H9 (cell line): ENCODE measurements at regions not wholly inside any gene's neighbourhood (a gene's known extent, or its start where the extent isn't known, plus 50 kb on each side); places are given as distances from the start of the nearest gene placed in this dataset.

ENCODE experiments used
- DNase-seq: peaks from one replicate; pipeline ENCODE4 v3.0.0-alpha.2; 2017
- H2AFZ ChIP-seq: one replicate; pipeline ENCODE4 v1.6.1; 2013; ENCODE audit warnings: mild to moderate bottlenecking, low read length, control low read depth, moderate library complexity
- H2AK5ac ChIP-seq: 2 replicates; pipeline ENCODE4 v1.6.1; 2013; ENCODE audit warnings: low read length, control low read depth, mixed read lengths; ENCODE audit not compliant: insufficient read length
- H2BK120ac ChIP-seq: one replicate; pipeline ENCODE4 v1.6.1; 2013; ENCODE audit warnings: low read depth, mild to moderate bottlenecking, low read length, control low read depth, inconsistent platforms; ENCODE audit not compliant: poor library complexity, severe bottlenecking
- H2BK12ac ChIP-seq: 2 replicates; pipeline ENCODE4 v1.6.1; 2013; ENCODE audit warnings: low read length, control low read depth, mixed read lengths, low read depth; ENCODE audit not compliant: insufficient read length
- H2BK15ac ChIP-seq: 2 replicates; pipeline ENCODE4 v1.6.1; 2013; ENCODE audit warnings: low read depth, low read length, control low read depth
- H2BK20ac ChIP-seq: one replicate; pipeline ENCODE4 v1.6.1; 2013; ENCODE audit warnings: low read depth, mild to moderate bottlenecking, low read length, control low read depth, inconsistent platforms; ENCODE audit not compliant: poor library complexity, severe bottlenecking
- H2BK5ac ChIP-seq: 2 replicates; pipeline ENCODE4 v1.6.1; 2013; ENCODE audit warnings: low read length, control low read depth, mixed read lengths; ENCODE audit not compliant: insufficient read length
- H3K14ac ChIP-seq: 2 replicates; pipeline ENCODE4 v1.6.1; 2013; ENCODE audit warnings: low read length, control low read depth; ENCODE audit not compliant: insufficient read depth
- H3K18ac ChIP-seq: 2 replicates; pipeline ENCODE4 v1.6.1; 2013; ENCODE audit warnings: low read depth, mild to moderate bottlenecking, mixed read lengths, low read length, control low read depth; ENCODE audit not compliant: insufficient read length
- H3K23ac ChIP-seq: 2 replicates; pipeline ENCODE4 v1.6.1; 2013; ENCODE audit warnings: low read length, control low read depth, mixed read lengths, low read depth; ENCODE audit not compliant: insufficient read length
- H3K23me2 ChIP-seq: 2 replicates; pipeline ENCODE4 v1.6.1; 2013; ENCODE audit warnings: low read depth, mild to moderate bottlenecking, mixed read lengths, low read length, control low read depth; ENCODE audit not compliant: insufficient read length, poor library complexity, severe bottlenecking
- H3K27ac ChIP-seq: 2 replicates; pipeline ENCODE4 v1.5.1; 2013; ENCODE audit warnings: low read length, control low read depth, mixed read lengths, low read depth; ENCODE audit not compliant: insufficient read length
- H3K27me3 ChIP-seq: 2 replicates; pipeline ENCODE4 v1.6.1; 2013; ENCODE audit warnings: low read length, control low read depth, inconsistent platforms; ENCODE audit not compliant: insufficient read depth
- H3K4ac ChIP-seq: 2 replicates; pipeline ENCODE4 v1.6.1; 2013; ENCODE audit warnings: low read depth, mild to moderate bottlenecking, control low read depth, inconsistent platforms, low read length, moderate library complexity
- H3K4me1 ChIP-seq: 2 replicates; pipeline ENCODE4 v1.6.1; 2013; ENCODE audit warnings: low read length, control low read depth, inconsistent platforms; ENCODE audit not compliant: insufficient read depth
- H3K4me2 ChIP-seq: 2 replicates; pipeline ENCODE4 v1.6.1; 2013; ENCODE audit warnings: low read length, control low read depth, mixed read lengths; ENCODE audit not compliant: insufficient read length, insufficient read depth
- H3K56ac ChIP-seq: 2 replicates; pipeline ENCODE4 v1.6.1; 2013; ENCODE audit warnings: low read depth, mild to moderate bottlenecking, mixed read lengths, low read length, control low read depth; ENCODE audit not compliant: insufficient read length
- H3K79me1 ChIP-seq: 2 replicates; pipeline ENCODE4 v1.6.1; 2013; ENCODE audit warnings: low read depth, mild to moderate bottlenecking, moderate library complexity, low read length, control low read depth, inconsistent platforms; ENCODE audit not compliant: insufficient read depth, poor library complexity, severe bottlenecking
- H3K79me2 ChIP-seq: 2 replicates; pipeline ENCODE4 v1.6.1; 2013; ENCODE audit warnings: low read length, control low read depth, inconsistent platforms; ENCODE audit not compliant: insufficient read depth
- H3K9ac ChIP-seq: 2 replicates; pipeline ENCODE4 v1.6.1; 2013; ENCODE audit warnings: low read length, control low read depth, mixed read lengths; ENCODE audit not compliant: insufficient read length; ENCODE audit errors: extremely low read depth
- H3K9me3 ChIP-seq: one replicate; pipeline ENCODE4 v1.6.1; 2013; ENCODE audit warnings: low read depth, low read length, inconsistent platforms; ENCODE audit not compliant: control insufficient read depth
- H3T11ph ChIP-seq: one replicate; pipeline ENCODE4 v1.6.1; 2013; ENCODE audit warnings: mild to moderate bottlenecking, low read length, control low read depth, inconsistent platforms
- H4K20me1 ChIP-seq: one replicate; pipeline ENCODE4 v1.6.1; 2013; ENCODE audit not compliant: control insufficient read depth, insufficient read length, insufficient read depth
- H4K5ac ChIP-seq: 2 replicates; pipeline ENCODE4 v1.6.1; 2013; ENCODE audit warnings: low read depth, mild to moderate bottlenecking, mixed read lengths, low read length, control low read depth; ENCODE audit not compliant: insufficient read length
- H4K8ac ChIP-seq: replicated peaks from 2 replicates; pipeline ENCODE4 v1.6.1; 2013; ENCODE audit warnings: low read length, control low read depth, mixed read lengths, low read depth; ENCODE audit not compliant: insufficient read length
- H4K91ac ChIP-seq: 2 replicates; pipeline ENCODE4 v1.6.1; 2013; ENCODE audit warnings: low read depth, mild to moderate bottlenecking, moderate library complexity, mixed read lengths, low read length, control low read depth; ENCODE audit not compliant: insufficient read length
- H3K27ac Mint-ChIP-seq, 3 experiments: 2 replicates in 2 of 3; 3 replicates in 1 of 3; pipeline ENCODE4 v1.8.0; 2020 to 2021; ENCODE audit warnings: mixed read lengths in 3 of 3, mild to moderate bottlenecking in 1 of 3, moderate library complexity in 1 of 3
- H3K27me3 Mint-ChIP-seq: 2 replicates; pipeline ENCODE4 v1.8.0; 2021; ENCODE audit warnings: low read depth, mild to moderate bottlenecking, moderate library complexity, mixed read lengths
- H3K36me3 Mint-ChIP-seq, 3 experiments: 2 replicates in 2 of 3; 3 replicates in 1 of 3; pipeline ENCODE4 v1.8.0; 2020 to 2021; ENCODE audit warnings: low read depth in 3 of 3, mixed read lengths in 3 of 3; ENCODE audit not compliant: insufficient read depth in 1 of 3
- H3K4me1 Mint-ChIP-seq, 2 experiments: 2 replicates each; pipeline ENCODE4 v1.8.0; 2020; ENCODE audit warnings: mixed read lengths in 2 of 2
- H3K4me3 Mint-ChIP-seq, 2 experiments: 2 replicates in 1 of 2; 3 replicates in 1 of 2; pipeline ENCODE4 v1.8.0; 2020 to 2021; ENCODE audit warnings: mild to moderate bottlenecking in 2 of 2, mixed read lengths in 2 of 2, moderate library complexity in 1 of 2
- H3K9me3 Mint-ChIP-seq, 2 experiments: 2 replicates in 1 of 2; 3 replicates in 1 of 2; pipeline ENCODE4 v1.8.0; 2020; ENCODE audit warnings: mild to moderate bottlenecking in 2 of 2, mixed read lengths in 2 of 2, moderate library complexity in 1 of 2
- WGBS: extraction: QIAGEN DNeasy Blood & Tissue Kit; methylation state at CpG from one replicate; pipeline ENCODE4 v1.1.7; 2013; ENCODE audit warnings: missing lambda C conversion rate, low lambda C conversion rate, mixed read lengths; ENCODE audit not compliant: insufficient read length; ENCODE audit errors: extremely low coverage; 5-methylcytosine and 5-hydroxymethylcytosine counted together
- TF ChIP-seq, protein P1 (sequence below): fragments of 200-600 bp; sonication (generic); conservative IDR thresholded peaks from 3 replicates; pipeline ENCODE4 v1.8.0; 2021; ENCODE audit warnings: antibody characterized with exemption, mild to moderate bottlenecking

DNA sequence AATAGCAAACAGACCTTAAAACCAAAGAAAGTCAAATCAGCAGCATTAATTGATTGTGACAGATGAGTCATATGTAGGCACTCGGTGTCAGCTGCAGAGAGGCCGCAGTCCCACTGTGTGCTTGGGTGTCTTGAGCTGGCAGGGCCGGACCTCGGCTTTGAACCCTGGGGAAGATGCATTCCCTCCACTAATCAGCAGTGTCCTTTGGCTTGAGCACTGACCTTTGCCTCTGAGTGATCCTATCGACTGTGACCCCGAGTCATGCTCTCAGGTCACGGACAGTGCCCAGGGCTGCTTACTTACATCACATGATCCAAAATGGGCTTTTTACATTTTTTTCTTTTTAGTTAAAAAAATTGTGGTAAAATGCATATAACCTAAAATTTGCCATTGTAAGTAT is 188.7 kb downstream of the GADD45G start:
- H3K9me3 ChIP-seq = no peaks in the 10 kb centered on the region
- H3K27me3 ChIP-seq = no peaks in the 10 kb centered on the region
- H2AFZ ChIP-seq = no peak overlapping the region
- H3K9ac ChIP-seq = no peak overlapping the region
- no peak overlapping the region for H2BK12ac ChIP-seq
- H4K20me1 ChIP-seq = no peaks in the 10 kb centered on the region
- no peak overlapping the region for H3K4ac ChIP-seq
- WGBS = no CpG with 5 or more reads among the region's 7 CpGs
- peaks cover under 1% of the 10 kb centered on the region in 2 experiments; a peak in 2 of 4 replicates for H3K4me1 Mint-ChIP-seq
- no peak overlapping the region for H2BK15ac ChIP-seq
- no peak for DNase-seq
- no peaks in the 10 kb centered on the region for H3K23me2 ChIP-seq
- no peak overlapping the region for H3K4me2 ChIP-seq
- no peak overlapping the region for H2BK5ac ChIP-seq
- H3K4me3 Mint-ChIP-seq = no peak overlapping the region
- H3K23ac ChIP-seq = no peak overlapping the region
- H3K18ac ChIP-seq = no peak overlapping the region
- H2BK120ac ChIP-seq = no peak overlapping the region
- no peak overlapping the region for H4K5ac ChIP-seq
- H4K91ac ChIP-seq = no peak overlapping the region
- no peaks in the 10 kb centered on the region for H3K79me1 ChIP-seq
- TF ChIP-seq, protein P1, sequence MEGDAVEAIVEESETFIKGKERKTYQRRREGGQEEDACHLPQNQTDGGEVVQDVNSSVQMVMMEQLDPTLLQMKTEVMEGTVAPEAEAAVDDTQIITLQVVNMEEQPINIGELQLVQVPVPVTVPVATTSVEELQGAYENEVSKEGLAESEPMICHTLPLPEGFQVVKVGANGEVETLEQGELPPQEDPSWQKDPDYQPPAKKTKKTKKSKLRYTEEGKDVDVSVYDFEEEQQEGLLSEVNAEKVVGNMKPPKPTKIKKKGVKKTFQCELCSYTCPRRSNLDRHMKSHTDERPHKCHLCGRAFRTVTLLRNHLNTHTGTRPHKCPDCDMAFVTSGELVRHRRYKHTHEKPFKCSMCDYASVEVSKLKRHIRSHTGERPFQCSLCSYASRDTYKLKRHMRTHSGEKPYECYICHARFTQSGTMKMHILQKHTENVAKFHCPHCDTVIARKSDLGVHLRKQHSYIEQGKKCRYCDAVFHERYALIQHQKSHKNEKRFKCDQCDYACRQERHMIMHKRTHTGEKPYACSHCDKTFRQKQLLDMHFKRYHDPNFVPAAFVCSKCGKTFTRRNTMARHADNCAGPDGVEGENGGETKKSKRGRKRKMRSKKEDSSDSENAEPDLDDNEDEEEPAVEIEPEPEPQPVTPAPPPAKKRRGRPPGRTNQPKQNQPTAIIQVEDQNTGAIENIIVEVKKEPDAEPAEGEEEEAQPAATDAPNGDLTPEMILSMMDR = no peak
- no peaks in the 10 kb centered on the region for H3K27me3 Mint-ChIP-seq
- no peak overlapping the region for H3K56ac ChIP-seq
- H2AK5ac ChIP-seq = no peak overlapping the region
- no peak overlapping the region for H3K27ac ChIP-seq
- no peak overlapping the region for H3K14ac ChIP-seq
- H4K8ac ChIP-seq = no peak overlapping the region
- no peaks in the 10 kb centered on the region for H3K9me3 Mint-ChIP-seq
- no peak overlapping the region for H3T11ph ChIP-seq
- H3K4me1 ChIP-seq = no peaks in the 10 kb centered on the region
- H3K36me3 Mint-ChIP-seq = no peaks in the 10 kb centered on the region
- H3K79me2 ChIP-seq = no peaks in the 10 kb centered on the region
- H2BK20ac ChIP-seq = no peak overlapping the region
- H3K27ac Mint-ChIP-seq = no peak overlapping the region
